OCI-LY1 (cell line): ENCODE measurements at regions not wholly inside any gene's neighbourhood (a gene's known extent, or its start where the extent isn't known, plus 50 kb on each side); places are given as distances from the start of the nearest gene placed in this dataset.

Experiments
- CTCF ChIP-seq: fragments of 200-600 bp; sonication (generic), shearing (Covaris generic); IDR thresholded peaks from 2 replicates; pipeline ENCODE4 v1.5.1; 2017; ENCODE audit warnings: mild to moderate bottlenecking, antibody characterized with exemption, low read length, moderate library complexity, mixed read lengths
- EZH2 ChIP-seq: fragments of 200-600 bp; sonication (generic), shearing (Covaris generic); IDR thresholded peaks from 2 replicates; pipeline ENCODE4 v1.8.0; 2017; ENCODE audit warnings: borderline replicate concordance, mixed run types, mild to moderate bottlenecking, antibody characterized with exemption, low read length, moderate library complexity, mixed read lengths

DNA sequence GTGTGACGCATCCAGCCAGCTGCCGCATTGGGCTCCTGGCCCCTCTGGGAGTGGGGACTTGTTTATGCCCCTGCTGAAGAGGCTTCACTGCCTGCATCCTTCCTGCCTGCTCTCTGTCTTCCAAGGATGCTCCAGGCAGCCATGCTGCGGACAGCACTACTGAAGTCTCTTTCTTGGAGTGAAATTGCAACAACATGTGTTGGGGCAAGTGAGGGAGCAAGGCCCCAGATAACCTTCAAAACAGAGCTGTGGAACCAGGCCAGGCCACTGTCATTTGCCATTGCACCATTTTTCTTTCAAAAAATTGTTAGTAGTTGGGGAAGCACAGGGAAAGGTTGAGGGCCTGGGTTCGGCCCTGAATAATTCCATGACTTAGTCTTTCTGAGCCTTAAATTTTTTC lies 169.6 kb upstream of the ADRA1B start:
- TF ChIP-seq CTCF: no peak
- TF ChIP-seq EZH2: no peak
